Caco-2 (cell line): ENCODE measurements at regions not wholly inside any gene's neighbourhood (a gene's known extent, or its start where the extent isn't known, plus 50 kb on each side); places are given as distances from the start of the nearest gene placed in this dataset.

ENCODE experiments used
- BruUV-seq: library from RNA; stranded (reverse); fragments of 400-500 nt; replicated peaks from 2 replicates; lab custom pipeline; 2021; lab: Mats Ljungman, UMichigan
- CTCF ChIA-PET: fragments of 300-600 bp; sonication (Branson Sonifier 250); formaldehyde crosslinking; loops from one replicate; lab custom pipeline; 2022; ENCODE audit warnings: antibody characterized with exemption; lab: Charles Lee
- POLR2A ChIA-PET: fragments of 300-600 bp; sonication (Branson Sonifier 250); formaldehyde crosslinking; loops from one replicate; lab custom pipeline; 2022; ENCODE audit warnings: antibody characterized with exemption; lab: Charles Lee
- DNase-seq, 2 experiments: peaks; one replicate each; pipeline versions ENCODE4 v3.0.0 to v3.0.0-alpha.2; 2020 to 2022
- H3K27me3 ChIP-seq: replicated peaks from 2 replicates; pipeline ENCODE4 v1.6.0; 2011; ENCODE audit warnings: low read length; ENCODE audit not compliant: control insufficient read depth, insufficient read depth
- H3K36me3 ChIP-seq: 2 replicates; pipeline ENCODE4 v1.5.1; 2011; ENCODE audit warnings: low read length; ENCODE audit not compliant: control insufficient read depth, insufficient read depth
- H3K4me1 ChIP-seq: fragments of 250-450 bp; sonication (Bioruptor Pico); 2 replicates; pipeline ENCODE4 v1.5.1; 2020; ENCODE audit warnings: mild to moderate bottlenecking
- H3K4me3 ChIP-seq: 2 replicates; pipeline ENCODE4 v1.5.1; 2011; ENCODE audit warnings: low read depth, mild to moderate bottlenecking, control low read depth, low read length
- H3K9me3 ChIP-seq: fragments of 250-450 bp; sonication (Bioruptor Pico); 2 replicates; pipeline ENCODE4 v1.5.1; 2020; ENCODE audit warnings: mild to moderate bottlenecking, moderate library complexity
- H3K27ac Mint-ChIP-seq: one replicate; pipeline ENCODE4 v1.8.0; 2022; ENCODE audit warnings: mixed read lengths; ENCODE audit not compliant: unreplicated experiment
- H3K27me3 Mint-ChIP-seq: one replicate; pipeline ENCODE4 v1.8.0; 2022; ENCODE audit warnings: mixed read lengths; ENCODE audit not compliant: insufficient read depth, unreplicated experiment
- H3K36me3 Mint-ChIP-seq: one replicate; pipeline ENCODE4 v1.8.0; 2022; ENCODE audit warnings: mild to moderate bottlenecking, mixed read lengths; ENCODE audit not compliant: insufficient read depth, unreplicated experiment
- H3K4me1 Mint-ChIP-seq: one replicate; pipeline ENCODE4 v1.8.0; 2022; ENCODE audit warnings: low read depth, mixed read lengths; ENCODE audit not compliant: unreplicated experiment
- H3K4me3 Mint-ChIP-seq: one replicate; pipeline ENCODE4 v1.8.0; 2022; ENCODE audit warnings: mild to moderate bottlenecking, moderate library complexity, mixed read lengths; ENCODE audit not compliant: unreplicated experiment
- H3K9me3 Mint-ChIP-seq: one replicate; pipeline ENCODE4 v1.8.0; 2022; ENCODE audit warnings: mixed read lengths; ENCODE audit not compliant: unreplicated experiment
- CTCF ChIP-seq, 2 experiments: fragments of 200-600 bp in 1 of 2; IDR thresholded peaks; 1 replicate in 1 of 2; 2 replicates in 1 of 2; pipeline versions ENCODE4 v1.5.1 to v1.8.0; 2011 to 2022; ENCODE audit warnings: antibody characterized with exemption in 1 of 2, control low read depth in 1 of 2, inconsistent platforms in 1 of 2, low read depth in 1 of 2, low read length in 1 of 2, mild to moderate bottlenecking in 1 of 2, moderate library complexity in 1 of 2; ENCODE audit not compliant: insufficient read depth in 1 of 2, severe bottlenecking in 1 of 2, unreplicated experiment in 1 of 2
- intact Hi-C: fragments of 100-400 bp; cut with micrococcal nuclease; formaldehyde crosslinking; loops from one replicate; pipeline ENCODE4 v1.10.0; 2022; ENCODE audit not compliant: unreplicated experiment

DNA sequence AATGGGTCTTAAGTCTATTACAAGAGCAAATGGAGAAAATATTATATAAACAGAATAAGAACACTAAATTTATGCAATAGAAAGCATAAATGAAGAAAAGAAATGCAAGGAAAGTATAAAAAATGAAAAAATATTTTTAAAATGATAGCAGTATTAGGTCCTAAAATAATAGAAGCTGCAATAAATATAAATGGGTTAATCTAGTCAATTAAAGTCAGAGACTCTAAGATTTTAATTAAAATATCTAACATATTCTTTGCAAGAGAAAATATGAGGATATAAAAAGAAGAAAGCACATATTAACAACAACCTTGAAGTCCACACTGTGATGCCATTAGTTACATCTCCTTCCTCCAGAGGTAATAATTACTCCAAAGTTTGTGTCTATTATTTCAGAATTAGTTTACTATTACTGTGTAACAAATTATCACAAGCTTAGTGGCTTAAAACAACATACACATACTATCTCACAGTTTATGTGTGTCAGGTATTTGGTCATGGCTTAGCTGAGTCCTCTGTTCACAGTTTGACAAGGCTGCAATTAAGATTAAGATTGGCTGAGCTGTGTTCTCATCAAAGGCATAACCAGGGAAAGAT lies 174.9 kb downstream of the NAA11 start:
- Mint-ChIP-seq H3K4me3 (no peak overlapping the region), H3K9me3 (no peaks in the 10 kb centered on the region), H3K27me3 (no peaks in the 10 kb centered on the region), H3K36me3 (no peaks in the 10 kb centered on the region), H3K27ac (no peak overlapping the region), H3K4me1 (no peaks in the 10 kb centered on the region)
- CTCF ChIA-PET, result no interaction called here
- POLR2A ChIA-PET, result no interaction called here
- Histone ChIP-seq H3K27me3 (no peaks in the 10 kb centered on the region), H3K4me3 (no peak overlapping the region), H3K9me3 (no peaks in the 10 kb centered on the region), H3K36me3 (no peaks in the 10 kb centered on the region), H3K4me1 (no peaks in the 10 kb centered on the region)
- intact Hi-C loops, result no loop called here
- DNase-seq, result no peak
- no TSS peak for BruUV-seq
- no peak for TF ChIP-seq CTCF (IDR thresholded peaks at IDR 0.05; ENCODE audit: insufficient read depth in 1 of 2, low read depth in 1 of 2, low read length in 1 of 2, severe bottlenecking in 1 of 2, unreplicated experiment in 1 of 2)

- ChIA-PET CTCF (no interaction called here), POLR2A (no interaction called here)
- Mint-ChIP-seq H3K4me1 (no peaks in the 10 kb centered on the region), H3K9me3 (no peaks in the 10 kb centered on the region), H3K27me3 (no peaks in the 10 kb centered on the region), H3K36me3 (no peaks in the 10 kb centered on the region), H3K27ac (no peak overlapping the region), H3K4me3 (no peak overlapping the region)
- Histone ChIP-seq H3K4me1 (no peaks in the 10 kb centered on the region), H3K36me3 (no peaks in the 10 kb centered on the region), H3K4me3 (no peak overlapping the region), H3K9me3 (no peaks in the 10 kb centered on the region), H3K27me3 (no peaks in the 10 kb centered on the region)
- DNase-seq, result no peak
- TF ChIP-seq CTCF (IDR thresholded peaks at IDR 0.05; ENCODE audit: insufficient read depth in 1 of 2, low read depth in 1 of 2, low read length in 1 of 2, severe bottlenecking in 1 of 2, unreplicated experiment in 1 of 2), result no peak
- BruUV-seq, result no TSS peak
- intact Hi-C loops, result no loop called here
These were observed 177.5 kb downstream of the NAA11 start for GRCh38 chr4:79148369-79148768.

GRCh38 chr4:79147251-79147650 lies 178.6 kb downstream of the NAA11 start:
- Mint-ChIP-seq H3K9me3 (no peaks in the 10 kb centered on the region), H3K36me3 (no peaks in the 10 kb centered on the region), H3K4me3 (no peak overlapping the region), H3K27me3 (no peaks in the 10 kb centered on the region), H3K4me1 (no peaks in the 10 kb centered on the region), H3K27ac (no peak overlapping the region)
- POLR2A ChIA-PET, result no interaction called here
- BruUV-seq, result no TSS peak
- Histone ChIP-seq H3K9me3 (no peaks in the 10 kb centered on the region), H3K4me3 (no peak overlapping the region), H3K36me3 (no peaks in the 10 kb centered on the region), H3K27me3 (no peaks in the 10 kb centered on the region), H3K4me1 (no peaks in the 10 kb centered on the region)
- intact Hi-C loops, result no loop called here
- DNase-seq, result no peak
- TF ChIP-seq CTCF (IDR thresholded peaks at IDR 0.05; ENCODE audit: insufficient read depth in 1 of 2, low read depth in 1 of 2, low read length in 1 of 2, severe bottlenecking in 1 of 2, unreplicated experiment in 1 of 2), result no peak
- CTCF ChIA-PET, result no interaction called here
